ENCODE measurements at regions not wholly inside any gene's neighbourhood (a gene's known extent, or its start where the extent isn't known, plus 50 kb on each side); places are given as distances from the start of the nearest gene placed in this dataset.

- DNase-seq (ENCODE audit: low read depth): no peak
- in situ Hi-C loops (cut with HindIII; ENCODE audit: low sequenced_read_pairs): no loop called here
- no peak overlapping the region for H3K4me3 ChIP-seq (ENCODE audit: low read depth, low read length)
- TF ChIP-seq CTCF (IDR thresholded peaks at IDR 0.05; ENCODE audit: low read depth, low read length, missing control alignments): no peak
These were observed 51.4 kb upstream of the HHIP start for GRCh38 chr4:144594471-144594986.

- in situ Hi-C loops (cut with HindIII; ENCODE audit: low sequenced_read_pairs): no loop called here
- no peak overlapping the region for H3K4me3 ChIP-seq (ENCODE audit: low read depth, low read length)
- DNase-seq (ENCODE audit: low read depth): no peak
- TF ChIP-seq CTCF (IDR thresholded peaks at IDR 0.05; ENCODE audit: low read depth, low read length, missing control alignments): no peak
These were observed 50.3 kb upstream of the HHIP start for GRCh38 chr4:144595681-144596080.

Data from astrocyte of the cerebellum (primary cell).